ENCODE measurements at regions not wholly inside any gene's neighbourhood (a gene's known extent, or its start where the extent isn't known, plus 50 kb on each side); places are given as distances from the start of the nearest gene placed in this dataset.

- TF ChIP-seq EZH2phosphoT487 (IDR thresholded peaks at IDR 0.05; ENCODE audit: borderline replicate concordance) (no peak), CTCF (conservative IDR thresholded peaks at IDR 0.05; ENCODE audit: low read length) (no peak)
Measured at GRCh38 chr19:20273951-20274570, 107.0 kb downstream of the ZNF486 start.

Measured in Loucy (cell line).